ENCODE measurements at regions not wholly inside any gene's neighbourhood (a gene's known extent, or its start where the extent isn't known, plus 50 kb on each side); places are given as distances from the start of the nearest gene placed in this dataset.

GRCh38 chr6:92756912-92757311, 662.4 kb downstream of the EPHA7 start:
- no peak for TF ChIP-seq CTCF (conservative IDR thresholded peaks at IDR 0.05; ENCODE audit: low read length)
- peak; percentile 12 for DNase-seq (ENCODE audit: low read depth)

GRCh38 chr6:92753956-92754355, 665.4 kb downstream of the EPHA7 start:
- DNase-seq (ENCODE audit: low read depth): no peak
- TF ChIP-seq CTCF (conservative IDR thresholded peaks at IDR 0.05; ENCODE audit: low read length): no peak
- H3K4me3 ChIP-seq (ENCODE audit: low read length): no peak overlapping the region

More at GRCh38 chr6:92756912-92757311, 662.4 kb downstream of the EPHA7 start:
- no peak overlapping the region for H3K4me3 ChIP-seq (ENCODE audit: low read length)

GRCh38 chr6:92752114-92752513, 667.2 kb downstream of the EPHA7 start:
- TF ChIP-seq CTCF (conservative IDR thresholded peaks at IDR 0.05; ENCODE audit: low read length): no peak
- H3K4me3 ChIP-seq (ENCODE audit: low read length): no peak overlapping the region
- no peak for DNase-seq (ENCODE audit: low read depth)

- no peak for DNase-seq (ENCODE audit: low read depth)
- no peak overlapping the region for H3K4me3 ChIP-seq (ENCODE audit: low read length)
- TF ChIP-seq CTCF (conservative IDR thresholded peaks at IDR 0.05; ENCODE audit: low read length): no peak
These were observed 671.2 kb downstream of the EPHA7 start for GRCh38 chr6:92748131-92748530.

- DNase-seq (ENCODE audit: low read depth): no peak
- no peak overlapping the region for H3K4me3 ChIP-seq (ENCODE audit: low read length)
- no peak for TF ChIP-seq CTCF (conservative IDR thresholded peaks at IDR 0.05; ENCODE audit: low read length)
These were observed 681.4 kb downstream of the EPHA7 start for GRCh38 chr6:92737983-92738382.

GRCh38 chr6:92723390-92723931, 695.9 kb downstream of the EPHA7 start:
- peak; percentile 40 for DNase-seq (ENCODE audit: low read depth)
- peak overlapping the region; percentile 50 for H3K4me3 ChIP-seq (ENCODE audit: low read length)
- TF ChIP-seq CTCF (conservative IDR thresholded peaks at IDR 0.05; ENCODE audit: low read length): no peak

GRCh38 chr6:92719773-92720172, 699.6 kb downstream of the EPHA7 start:
- H3K4me3 ChIP-seq (ENCODE audit: low read length): no peak overlapping the region
- DNase-seq (ENCODE audit: low read depth): no peak
- no peak for TF ChIP-seq CTCF (conservative IDR thresholded peaks at IDR 0.05; ENCODE audit: low read length)
